ENCODE measurements at regions not wholly inside any gene's neighbourhood (a gene's known extent, or its start where the extent isn't known, plus 50 kb on each side); places are given as distances from the start of the nearest gene placed in this dataset.
"Not testable (repeated sequence)": the region's sequence is repeated elsewhere in the genome, so short reads cannot be mapped to it uniquely, and the experiment has no call there.

DNA sequence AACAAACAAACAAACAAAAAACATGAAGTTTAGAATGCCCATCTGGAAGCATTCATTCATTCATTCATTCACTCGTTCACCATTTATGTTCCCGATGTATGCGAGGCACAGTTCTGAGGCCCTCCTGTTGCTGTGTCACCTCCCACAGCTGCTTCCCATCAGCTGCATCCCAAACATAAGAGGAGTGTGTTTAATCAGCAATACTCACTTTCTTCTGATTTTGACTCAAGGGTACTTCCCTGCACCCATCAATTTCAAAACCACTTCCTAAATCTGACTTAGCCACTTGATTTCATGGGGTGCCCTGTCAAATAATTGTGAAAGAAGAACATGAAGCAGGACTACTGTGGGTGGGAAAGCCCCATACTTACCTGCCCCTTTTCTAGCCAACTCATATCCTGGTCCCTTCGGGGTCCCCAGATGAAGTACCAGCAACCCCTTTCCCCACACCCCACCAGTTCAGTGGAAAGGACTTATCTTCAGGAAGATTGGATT is 128.0 kb upstream of the IL12B start:
- DNase-seq: no peak

DNA sequence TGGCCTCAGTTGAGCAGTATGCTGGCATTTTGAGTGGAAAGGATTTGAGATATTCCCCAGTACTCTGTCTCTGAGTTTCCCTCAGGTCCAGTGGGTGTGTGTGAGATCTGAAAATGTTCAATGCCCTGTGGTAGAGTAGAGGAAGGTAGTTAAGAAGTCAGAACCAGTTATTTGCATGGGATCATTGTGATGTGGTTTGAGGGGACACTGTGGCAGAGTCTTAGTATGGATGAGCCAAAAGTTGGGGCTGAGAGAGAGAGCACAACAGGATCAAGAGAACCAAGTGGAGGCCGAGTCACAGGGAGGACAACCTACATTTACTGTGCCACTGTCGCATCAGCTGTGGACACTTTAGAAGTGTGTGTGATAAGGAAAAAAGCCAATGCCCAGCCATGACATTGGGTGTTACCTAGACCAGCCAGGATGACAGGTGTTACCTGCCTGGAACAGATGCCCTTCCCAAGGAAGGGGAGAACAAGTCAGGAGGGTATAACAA is 128.9 kb upstream of the IL12B start:
- DNase-seq: no peak

DNA sequence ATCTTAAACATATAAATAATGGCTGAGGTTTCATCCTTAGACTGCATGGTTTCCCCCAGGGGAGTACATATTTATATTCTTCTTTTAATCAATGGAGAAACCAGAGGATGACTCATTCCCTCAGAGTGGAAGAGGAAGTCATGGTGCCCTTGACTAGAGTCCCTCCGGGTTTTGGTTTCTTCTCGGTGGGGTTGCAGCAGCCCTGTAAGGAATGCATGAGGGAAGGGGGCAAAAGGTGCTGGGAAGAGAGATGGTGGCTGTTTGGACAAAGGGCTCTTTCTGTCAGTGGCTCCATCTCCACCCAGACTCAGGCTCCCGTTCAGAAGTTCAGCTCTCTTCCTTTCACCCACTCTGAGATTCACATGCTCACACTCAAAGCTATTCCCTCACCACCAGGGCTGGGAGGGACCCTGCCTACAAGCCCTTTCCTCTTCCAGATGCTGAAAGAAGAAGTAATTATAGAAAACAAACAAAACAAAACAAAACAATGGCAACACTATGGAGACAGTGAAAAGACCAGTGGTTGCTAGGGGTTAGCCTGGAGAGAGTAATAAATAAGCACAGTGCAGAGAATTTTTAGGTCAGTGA is 129.8 kb upstream of the IL12B start:
- no peak for DNase-seq

DNA sequence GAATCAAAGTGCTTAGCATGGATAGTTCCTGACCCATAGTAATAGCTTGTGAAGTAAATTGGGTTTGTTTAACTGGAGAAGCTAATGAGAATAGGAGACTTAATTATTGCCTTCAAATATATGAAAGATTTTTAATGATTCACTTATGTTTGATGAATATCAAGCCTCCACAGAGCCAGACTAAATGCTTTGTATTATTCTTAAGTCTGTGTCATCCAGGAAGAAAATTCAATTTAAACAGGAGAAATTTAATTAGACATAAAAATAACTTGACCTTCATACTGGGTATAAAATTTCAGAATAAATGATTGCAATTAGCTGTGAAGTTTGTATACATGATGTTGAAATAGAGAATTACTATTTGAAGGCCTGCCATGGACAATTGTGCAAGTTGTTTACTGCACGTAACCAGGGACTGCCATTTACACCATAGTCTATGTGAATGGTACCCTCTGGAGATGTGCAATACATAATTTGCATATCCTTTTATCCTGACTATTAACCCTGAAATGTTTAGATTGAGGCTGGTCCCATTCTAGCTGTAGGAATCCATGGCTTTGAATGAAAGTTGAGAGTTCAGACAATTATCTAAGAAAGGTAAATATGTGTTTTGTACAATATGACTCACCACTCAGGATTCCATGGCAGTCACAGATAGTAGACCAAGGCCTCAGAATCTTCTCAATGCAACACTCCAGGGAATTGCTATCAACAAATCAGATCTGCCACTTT is 133.5 kb upstream of the IL12B start:
- no peak for DNase-seq

DNA sequence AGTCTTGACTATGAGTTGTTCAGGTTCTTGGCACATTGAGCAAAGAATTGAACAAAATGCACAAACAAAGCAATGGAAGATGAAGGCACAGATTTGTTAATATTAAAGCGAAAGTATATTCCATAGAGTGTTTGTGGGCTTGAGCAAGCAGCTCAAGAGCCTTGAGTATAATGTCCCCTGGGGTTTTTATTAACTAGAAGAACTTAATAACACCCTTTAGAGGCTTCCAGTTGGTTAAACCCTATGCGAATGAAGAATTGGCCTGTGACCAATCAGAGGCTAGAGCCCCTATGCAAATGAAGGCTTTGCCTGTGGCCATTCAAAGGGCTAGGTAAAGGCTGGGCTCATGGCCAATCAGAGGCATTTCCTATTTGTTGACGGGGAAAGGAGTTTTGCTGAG is 135.3 kb upstream of the IL12B start:
- DNase-seq: no peak

DNA sequence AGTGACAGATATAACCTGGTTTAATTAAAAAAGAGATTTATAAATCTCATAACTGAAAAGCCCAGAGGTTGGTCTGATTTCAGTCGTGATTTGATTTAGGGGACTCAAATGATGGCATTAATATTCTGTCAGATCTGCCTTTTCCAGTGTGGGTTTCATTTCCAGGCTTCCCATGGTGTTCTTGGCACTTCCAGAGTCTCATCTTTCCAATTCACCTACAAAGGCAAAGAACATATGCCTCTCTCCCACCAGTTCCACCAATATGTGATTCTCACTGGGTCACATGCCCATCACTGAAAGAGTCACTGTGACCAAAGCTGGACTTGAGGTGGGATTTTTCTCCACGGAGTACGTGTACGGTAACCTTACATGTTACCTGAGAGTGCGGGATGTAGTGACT is 137.4 kb upstream of the IL12B start:
- DNase-seq: no peak

GRCh38 chr5:159469496-159470372 is 139.4 kb upstream of the IL12B start:
- no peak for DNase-seq

DNA sequence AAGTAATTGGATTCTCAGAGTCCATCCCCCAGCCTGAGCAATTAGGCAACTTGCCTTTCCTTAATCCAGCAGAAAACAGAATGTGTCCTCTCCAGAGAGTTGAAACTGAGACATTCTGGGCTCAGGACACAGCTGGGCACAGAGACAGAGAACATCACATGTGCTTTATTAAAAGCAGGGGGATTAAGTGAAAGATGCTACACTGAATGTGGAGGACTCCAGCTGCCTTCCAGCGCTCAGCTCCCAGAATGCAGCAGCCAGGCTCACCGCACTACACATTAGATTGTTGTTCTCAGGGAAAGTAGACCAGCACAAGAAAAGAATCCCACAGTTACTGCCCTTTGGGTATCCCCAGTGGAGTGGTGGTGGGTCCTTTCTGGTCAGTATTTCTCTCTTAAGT is 141.6 kb upstream of the IL12B start:
- DNase-seq: no peak

DNA sequence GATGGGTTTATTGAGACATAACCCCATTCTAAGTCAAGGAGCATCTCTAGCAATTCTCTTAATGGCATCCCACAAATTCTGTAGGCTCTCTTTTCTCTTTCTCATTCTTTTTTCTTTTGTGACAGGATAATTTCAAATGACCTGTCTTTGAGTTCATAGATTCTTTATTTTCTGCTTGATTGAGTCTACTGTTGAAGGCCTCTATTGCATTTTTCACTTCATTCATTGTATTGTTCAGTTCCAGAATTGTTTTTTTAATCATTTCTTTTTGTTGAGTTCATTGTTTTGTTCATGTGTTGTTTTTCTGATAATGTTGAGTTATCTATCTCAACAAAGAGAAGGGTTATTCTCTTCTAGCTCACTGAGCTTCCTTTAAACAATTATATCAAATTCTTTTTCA is 144.7 kb upstream of the IL12B start:
- DNase-seq: no peak

- DNase-seq: no peak
Observed at GRCh38 chr5:159478950-159479349, 148.7 kb upstream of the IL12B start.

DNA sequence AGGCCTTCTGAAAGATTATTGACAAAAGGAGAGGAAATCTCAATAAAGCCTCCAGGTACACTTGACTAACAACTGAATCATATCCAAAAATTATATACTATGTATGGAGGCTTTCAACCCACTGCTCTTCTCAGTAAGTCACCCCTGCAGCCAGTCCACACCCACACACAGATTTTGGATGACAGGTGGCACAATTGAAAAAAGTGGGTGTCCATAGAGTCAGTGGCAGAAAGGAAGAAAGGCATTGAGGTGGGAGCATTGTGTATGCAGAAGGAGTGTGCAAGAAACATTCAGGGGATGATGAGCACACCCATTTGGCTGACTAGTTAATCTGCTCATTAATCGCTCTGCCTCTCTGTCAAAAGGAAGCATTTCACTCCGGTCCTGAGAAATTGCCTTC is 150.6 kb upstream of the IL12B start:
- no peak for DNase-seq

- DNase-seq: no peak
Observed at GRCh38 chr5:159481751-159482150, 151.5 kb upstream of the IL12B start.

- DNase-seq: no peak
Observed at GRCh38 chr5:159486836-159487235, 156.5 kb upstream of the IL12B start.

GRCh38 chr5:159488516-159488915 is 158.2 kb upstream of the IL12B start:
- no peak for DNase-seq

DNA sequence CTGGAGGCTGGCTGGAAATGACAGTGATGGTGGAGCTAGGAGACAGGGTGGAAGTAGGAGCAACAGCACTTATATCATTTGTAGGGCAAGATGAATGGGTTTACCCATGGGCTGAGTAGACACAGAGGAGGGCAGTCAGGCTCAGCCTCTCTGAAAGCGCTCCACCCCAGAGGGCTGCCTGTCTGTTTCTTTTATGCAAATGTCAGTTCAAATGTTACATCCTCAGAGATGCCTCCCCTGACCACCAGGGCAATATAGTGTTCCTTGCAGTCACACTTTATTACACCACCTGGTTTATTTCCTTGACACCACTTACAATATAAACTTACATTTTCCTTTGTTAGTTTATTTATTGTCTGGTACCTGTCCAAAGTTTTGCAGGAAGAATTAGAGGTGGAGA is 159.5 kb upstream of the IL12B start:
- DNase-seq: no peak

- no peak for DNase-seq
Observed at GRCh38 chr5:159490507-159490906, 160.2 kb upstream of the IL12B start.

GRCh38 chr5:159493696-159494095 is 163.4 kb upstream of the IL12B start:
- DNase-seq: no peak

- DNase-seq: no peak
Observed at GRCh38 chr5:159496773-159497172, 166.5 kb upstream of the IL12B start.

DNA sequence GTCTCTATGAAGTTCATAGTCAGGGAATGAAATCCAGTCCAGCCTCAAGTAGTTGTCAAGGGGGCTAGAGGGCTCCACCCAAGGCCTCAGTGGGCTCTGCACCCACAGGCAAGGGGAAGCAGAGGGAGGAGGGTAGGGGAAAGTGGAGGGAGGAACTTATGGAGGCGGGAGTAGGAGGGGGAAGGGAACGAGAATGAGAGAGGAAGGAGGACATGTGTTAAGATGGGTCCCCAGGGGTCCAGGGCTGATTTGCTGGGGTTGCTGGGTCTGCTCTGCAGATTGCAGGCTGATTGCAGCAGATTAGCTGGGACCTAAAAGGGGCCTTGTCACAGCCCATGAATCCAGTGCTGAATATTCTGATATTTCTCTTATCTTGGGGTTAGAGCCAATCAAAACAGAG is 166.9 kb upstream of the IL12B start:
- no peak for DNase-seq

DNA sequence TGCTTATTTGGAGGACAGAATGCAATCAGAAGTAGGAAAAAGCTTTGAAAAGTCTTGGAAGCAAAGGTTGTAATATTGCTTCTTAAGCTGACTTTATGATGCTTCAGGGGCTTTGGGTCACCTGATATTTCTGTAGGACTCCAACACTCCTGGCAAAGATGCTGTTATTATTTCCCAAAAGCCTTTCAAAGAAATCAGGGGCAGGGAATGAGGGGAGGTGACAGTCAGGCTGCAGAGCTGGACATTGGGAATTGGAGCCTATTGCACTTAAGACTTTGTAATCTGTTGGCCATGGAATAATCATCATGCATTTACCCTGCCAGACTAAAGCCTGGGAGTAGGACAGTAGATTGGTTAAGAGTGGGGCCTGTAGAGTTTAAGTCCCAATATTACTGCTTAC is 168.3 kb upstream of the IL12B start:
- no peak for DNase-seq

DNA sequence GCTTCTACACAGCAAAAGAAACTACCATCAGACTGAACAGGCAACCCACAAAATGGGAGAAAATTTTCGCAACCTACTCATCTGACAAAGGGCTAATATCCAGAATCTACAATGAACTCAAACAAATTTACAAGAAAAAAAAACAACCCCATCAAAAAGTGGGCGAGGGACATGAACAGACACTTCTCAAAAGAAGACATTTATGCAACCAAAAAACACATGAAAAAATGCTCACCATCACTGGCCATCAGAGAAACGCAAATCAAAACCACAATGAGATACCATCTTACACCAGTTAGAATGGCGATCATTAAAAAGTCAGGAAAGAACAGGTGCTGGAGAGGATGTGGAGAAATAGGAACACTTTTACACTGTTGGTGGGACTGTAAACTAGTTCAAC is 171.8 kb upstream of the IL12B start:
- DNase-seq: not testable (repeated sequence)

- DNase-seq: no peak
Observed at GRCh38 chr5:159503236-159503635, 172.9 kb upstream of the IL12B start.

DNA sequence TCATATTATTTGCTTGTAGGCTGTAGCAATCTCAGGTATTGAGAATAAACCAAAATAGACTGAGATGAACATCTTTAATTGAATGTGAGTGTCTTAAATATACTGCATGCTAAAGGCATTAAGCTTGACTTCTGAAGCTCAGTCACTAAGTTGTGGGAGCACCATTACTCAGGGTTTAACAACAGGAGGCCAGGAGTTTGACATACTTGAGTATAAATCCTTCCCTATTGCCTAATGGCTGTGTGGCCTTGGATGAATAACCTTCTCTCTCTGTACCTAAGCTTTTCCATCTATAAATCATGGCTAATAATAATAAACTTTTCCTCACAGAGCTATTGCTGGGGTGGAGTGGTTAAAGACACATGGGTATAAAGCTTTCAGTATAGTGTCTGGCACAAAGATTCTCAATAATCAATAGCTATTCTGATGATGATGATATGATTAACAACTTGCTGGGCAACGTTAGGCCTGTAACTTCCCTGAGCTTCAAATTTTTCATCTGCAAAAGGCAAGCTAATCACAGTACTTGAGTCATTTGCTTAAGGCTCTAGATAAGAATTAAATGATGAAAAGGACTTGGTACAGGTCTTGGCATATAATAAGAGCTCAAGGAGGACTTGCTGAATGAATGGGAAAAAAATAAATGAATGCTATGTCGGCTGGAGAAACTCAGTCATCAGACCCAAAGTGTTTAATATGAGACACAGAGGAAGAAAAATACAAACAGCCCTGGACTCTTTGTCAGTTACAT is 174.0 kb upstream of the IL12B start:
- DNase-seq: no peak

Measured in activated CD8-positive, alpha-beta memory T cell treated with anti-CD3 and anti-CD28 coated beads, Interleukin-2, amount 50 U/mL, for 4 hours (primary cell).